ENCODE measurements at regions not wholly inside any gene's neighbourhood (a gene's known extent, or its start where the extent isn't known, plus 50 kb on each side); places are given as distances from the start of the nearest gene placed in this dataset.

DNA sequence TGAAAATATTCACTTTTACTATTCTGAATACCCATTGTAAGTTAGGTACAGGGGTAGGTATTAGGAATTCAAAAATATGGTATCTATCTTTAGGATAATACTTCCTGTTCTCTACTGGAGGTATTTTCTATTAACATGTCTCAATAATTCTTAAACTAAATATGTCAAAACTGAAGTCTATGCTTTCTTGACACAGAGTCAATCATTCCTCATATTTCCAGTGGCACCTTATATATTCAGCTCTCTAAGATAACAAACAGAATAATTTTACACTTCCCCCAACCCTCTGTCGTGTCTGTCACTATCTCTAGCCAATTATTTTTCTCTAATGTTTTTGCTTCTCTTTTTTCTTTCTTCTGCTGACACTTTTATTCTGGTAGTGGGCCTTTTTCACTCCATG, 138.9 kb downstream of the TMEM26 start:
- in situ Hi-C loops (cut with MboI; ENCODE audit: low sequenced_read_pairs, unreplicated experiment): no loop called here
- TF ChIP-seq, protein P1, sequence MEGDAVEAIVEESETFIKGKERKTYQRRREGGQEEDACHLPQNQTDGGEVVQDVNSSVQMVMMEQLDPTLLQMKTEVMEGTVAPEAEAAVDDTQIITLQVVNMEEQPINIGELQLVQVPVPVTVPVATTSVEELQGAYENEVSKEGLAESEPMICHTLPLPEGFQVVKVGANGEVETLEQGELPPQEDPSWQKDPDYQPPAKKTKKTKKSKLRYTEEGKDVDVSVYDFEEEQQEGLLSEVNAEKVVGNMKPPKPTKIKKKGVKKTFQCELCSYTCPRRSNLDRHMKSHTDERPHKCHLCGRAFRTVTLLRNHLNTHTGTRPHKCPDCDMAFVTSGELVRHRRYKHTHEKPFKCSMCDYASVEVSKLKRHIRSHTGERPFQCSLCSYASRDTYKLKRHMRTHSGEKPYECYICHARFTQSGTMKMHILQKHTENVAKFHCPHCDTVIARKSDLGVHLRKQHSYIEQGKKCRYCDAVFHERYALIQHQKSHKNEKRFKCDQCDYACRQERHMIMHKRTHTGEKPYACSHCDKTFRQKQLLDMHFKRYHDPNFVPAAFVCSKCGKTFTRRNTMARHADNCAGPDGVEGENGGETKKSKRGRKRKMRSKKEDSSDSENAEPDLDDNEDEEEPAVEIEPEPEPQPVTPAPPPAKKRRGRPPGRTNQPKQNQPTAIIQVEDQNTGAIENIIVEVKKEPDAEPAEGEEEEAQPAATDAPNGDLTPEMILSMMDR (IDR thresholded peaks at IDR 0.05; ENCODE audit: borderline replicate concordance, control extremely low read depth, extremely low read depth, insufficient read depth, missing control alignments): no peak
- no peak for DNase-seq (ENCODE audit: low spot score)

GRCh38 chr10:61313460-61313859, 139.7 kb downstream of the TMEM26 start:
- in situ Hi-C loops (cut with MboI; ENCODE audit: low sequenced_read_pairs, unreplicated experiment): no loop called here
- DNase-seq (ENCODE audit: low spot score): no peak
- TF ChIP-seq, protein P1 (IDR thresholded peaks at IDR 0.05; ENCODE audit: borderline replicate concordance, control extremely low read depth, extremely low read depth, insufficient read depth, missing control alignments): no peak

- in situ Hi-C loops (cut with MboI; ENCODE audit: low sequenced_read_pairs, unreplicated experiment): no loop called here
- no peak for DNase-seq (ENCODE audit: low spot score)
- TF ChIP-seq, protein P1 (IDR thresholded peaks at IDR 0.05; ENCODE audit: borderline replicate concordance, control extremely low read depth, extremely low read depth, insufficient read depth, missing control alignments): no peak
Measured at GRCh38 chr10:61304746-61305145, 148.4 kb downstream of the TMEM26 start.

- in situ Hi-C loops (cut with MboI; ENCODE audit: low sequenced_read_pairs, unreplicated experiment): no loop called here
- TF ChIP-seq, protein P1 (IDR thresholded peaks at IDR 0.05; ENCODE audit: borderline replicate concordance, control extremely low read depth, extremely low read depth, insufficient read depth, missing control alignments): no peak
- DNase-seq (ENCODE audit: low spot score): no peak
Measured at GRCh38 chr10:61302124-61302523, 151.1 kb downstream of the TMEM26 start.

DNA sequence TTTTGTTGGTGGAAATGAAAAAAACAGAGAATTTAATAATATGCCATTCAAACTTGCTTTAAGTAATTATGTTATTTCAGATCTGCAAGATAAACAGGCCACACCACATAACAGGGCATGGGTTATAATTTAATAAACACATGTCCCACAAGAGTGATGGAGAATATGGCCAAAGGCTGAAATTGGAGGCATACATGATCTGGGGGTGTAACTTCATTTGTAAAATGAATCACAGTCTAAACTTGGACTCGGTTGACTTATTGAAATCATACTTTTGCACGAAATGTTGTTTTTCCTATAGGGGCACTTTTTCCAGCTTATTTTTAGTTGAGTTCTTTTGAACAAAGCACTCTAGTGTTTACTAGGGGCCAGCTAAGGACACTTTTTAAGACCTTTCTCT, 151.6 kb downstream of the TMEM26 start:
- DNase-seq (ENCODE audit: low spot score): no peak
- in situ Hi-C loops (cut with MboI; ENCODE audit: low sequenced_read_pairs, unreplicated experiment): no loop called here
- TF ChIP-seq, protein P1 (IDR thresholded peaks at IDR 0.05; ENCODE audit: borderline replicate concordance, control extremely low read depth, extremely low read depth, insufficient read depth, missing control alignments): no peak

GRCh38 chr10:61299841-61300240, 153.3 kb downstream of the TMEM26 start:
- TF ChIP-seq, protein P1 (IDR thresholded peaks at IDR 0.05; ENCODE audit: borderline replicate concordance, control extremely low read depth, extremely low read depth, insufficient read depth, missing control alignments): no peak
- in situ Hi-C loops (cut with MboI; ENCODE audit: low sequenced_read_pairs, unreplicated experiment): loop anchor here (25.0 kb wide), 1 partner anchor 488 kb away; no protein-coding TSS in a partner anchor
- no peak for DNase-seq (ENCODE audit: low spot score)

- in situ Hi-C loops (cut with MboI; ENCODE audit: low sequenced_read_pairs, unreplicated experiment): loop anchor here (25.0 kb wide), 1 partner anchor 487 kb away; no protein-coding TSS in a partner anchor
- TF ChIP-seq, protein P1 (IDR thresholded peaks at IDR 0.05; ENCODE audit: borderline replicate concordance, control extremely low read depth, extremely low read depth, insufficient read depth, missing control alignments): no peak
- DNase-seq (ENCODE audit: low spot score): no peak
Measured at GRCh38 chr10:61299156-61299555, 154.0 kb downstream of the TMEM26 start.
